HL-60 (cell line): ENCODE measurements at regions not wholly inside any gene's neighbourhood (a gene's known extent, or its start where the extent isn't known, plus 50 kb on each side); places are given as distances from the start of the nearest gene placed in this dataset.

ENCODE experiments used
- CTCF ChIP-seq: IDR thresholded peaks from one replicate; pipeline ENCODE4 v1.5.1; 2011; ENCODE audit warnings: low read length, control low read depth, inconsistent platforms; ENCODE audit not compliant: insufficient read depth
- GABPA ChIP-seq: IDR thresholded peaks from 2 replicates; pipeline ENCODE4 v1.6.1; 2012; ENCODE audit warnings: low read depth
- POLR2AphosphoS5 ChIP-seq: IDR thresholded peaks from 2 replicates; pipeline ENCODE4 v1.6.1; 2012; ENCODE audit warnings: low read depth
- REST ChIP-seq: IDR thresholded peaks from 2 replicates; pipeline ENCODE4 v1.6.1; 2012; ENCODE audit warnings: low read depth; ENCODE audit not compliant: insufficient replicate concordance
- SPI1 ChIP-seq: IDR thresholded peaks from 2 replicates; pipeline ENCODE4 v1.6.1; 2012; ENCODE audit warnings: low read depth, mild to moderate bottlenecking, borderline replicate concordance

- TF ChIP-seq POLR2AphosphoS5 (no peak), CTCF (no peak), GABPA (no peak), REST (no peak), SPI1 (no peak)
Observed at GRCh38 chr3:20809356-20809755, 623.4 kb upstream of the SGO1 start.
